HepG2 (cell line): ENCODE measurements at regions not wholly inside any gene's neighbourhood (a gene's known extent, or its start where the extent isn't known, plus 50 kb on each side); places are given as distances from the start of the nearest gene placed in this dataset.

Experiments
- ATAC-seq: fragments of 200-7000 bp; cut with Tn5 transposase; 3 replicates; pipeline ENCODE4 v1.9.1; 2020; ENCODE audit warnings: mild to moderate bottlenecking, moderate library complexity
- BruUV-seq: library from RNA; stranded (reverse); fragments of 400-500 nt; replicated peaks from 2 replicates; lab custom pipeline; 2021; lab: Mats Ljungman, UMichigan
- CTCF ChIA-PET: fragments of 300-600 bp; formaldehyde crosslinking; extraction: SDS; loops from one replicate; lab custom pipeline; 2021; ENCODE audit warnings: low total read pairs, inconsistent platforms, low intra/inter-chr PET ratio; lab: Yijun Ruan, JAX
- POLR2A ChIA-PET: fragments of 350-600 bp; sonication (Branson Sonifier 250); formaldehyde crosslinking; loops from one replicate; lab custom pipeline; 2020; ENCODE audit warnings: antibody characterized with exemption, inconsistent platforms; lab: Yijun Ruan, JAX
- DNase-seq: peaks from one replicate; pipeline ENCODE4 v3.0.0-alpha.2; 2015; ENCODE audit warnings: low spot score
- FAIRE-seq: peaks from 3 replicates; lab custom pipeline; 2011; peaks lifted over from hg19 to GRCh38; lab: Jason Lieb, UNC
- H2AFZ ChIP-seq: one replicate; pipeline ENCODE4 v1.6.1; 2011; ENCODE audit warnings: low read length, inconsistent platforms
- H3K27ac ChIP-seq: fragments of 300-600 bp; 3 replicates; pipeline ENCODE4 v1.8.0; 2011; ENCODE audit warnings: mixed run types, mild to moderate bottlenecking, mixed read lengths, low read length, inconsistent platforms; ENCODE audit not compliant: insufficient read depth; ENCODE audit errors: extremely low read length
- H3K27me3 ChIP-seq, 2 experiments: fragments of 200-600 bp in 1 of 2; 2 replicates in 1 of 2; 3 replicates in 1 of 2; pipeline versions ENCODE4 v1.6.0 to v1.8.0; 2011; ENCODE audit warnings: low read length in 2 of 2, mild to moderate bottlenecking in 2 of 2, moderate library complexity in 2 of 2, inconsistent platforms in 1 of 2; ENCODE audit not compliant: insufficient read depth in 2 of 2, control insufficient read depth in 1 of 2
- H3K36me3 ChIP-seq, 2 experiments: fragments of 200-600 bp in 1 of 2; replicated peaks in 1 of 2; 2 replicates in 1 of 2; 3 replicates in 1 of 2; pipeline versions ENCODE4 v1.5.1 to v1.8.0; 2011; ENCODE audit warnings: low read length in 2 of 2, inconsistent platforms in 1 of 2; ENCODE audit not compliant: insufficient read depth in 2 of 2, control insufficient read depth in 1 of 2
- H3K4me1 ChIP-seq: 2 replicates; pipeline ENCODE4 v1.5.1; 2012; ENCODE audit warnings: low read length, inconsistent platforms; ENCODE audit not compliant: insufficient read depth
- H3K4me2 ChIP-seq: 2 replicates; pipeline ENCODE4 v1.6.0; 2011; ENCODE audit warnings: low read depth, low read length, inconsistent platforms
- H3K4me3 ChIP-seq, 3 experiments: fragments of 200-600 bp in 1 of 3; sonication (generic), shearing (Covaris generic) in 1 of 3; replicated peaks in 1 of 3; 2 replicates each; pipeline ENCODE4 v1.5.1; 2011 to 2016; ENCODE audit warnings: low read length in 3 of 3, inconsistent platforms in 2 of 3, low read depth in 2 of 3, mild to moderate bottlenecking in 2 of 3, control low read depth in 1 of 3, mixed read lengths in 1 of 3; ENCODE audit not compliant: insufficient read depth in 1 of 3
- H3K79me2 ChIP-seq: one replicate; pipeline ENCODE4 v1.6.1; 2011; ENCODE audit warnings: low read length, inconsistent platforms; ENCODE audit not compliant: insufficient read depth
- H3K9ac ChIP-seq: 2 replicates; pipeline ENCODE4 v1.6.0; 2011; ENCODE audit warnings: mild to moderate bottlenecking, low read depth, low read length, inconsistent platforms; ENCODE audit not compliant: insufficient read depth
- H3K9me3 ChIP-seq: 2 replicates; pipeline ENCODE4 v1.5.1; 2012; ENCODE audit warnings: mild to moderate bottlenecking, low read length
- H4K20me1 ChIP-seq: 2 replicates; pipeline ENCODE4 v1.6.0; 2011; ENCODE audit warnings: inconsistent platforms, mild to moderate bottlenecking, low read length, moderate library complexity; ENCODE audit not compliant: insufficient read depth
- DR1 ChIP-seq: sonication (generic); formaldehyde crosslinking; IDR thresholded peaks from 2 replicates; pipeline ENCODE4 v1.8.0; 2021; ENCODE audit warnings: mild to moderate bottlenecking, missing genetic modification reagents, inconsistent platforms
- GMEB2 ChIP-seq: IDR thresholded peaks from 2 replicates; pipeline ENCODE4 v1.6.1; 2016; ENCODE audit warnings: missing biosample characterization, missing genetic modification reagents, low read depth
- HMG20A ChIP-seq: IDR thresholded peaks from 2 replicates; pipeline ENCODE4 v1.6.1; 2016; ENCODE audit warnings: borderline replicate concordance
- NFAT5 ChIP-seq: sonication (generic); formaldehyde crosslinking; IDR thresholded peaks from 2 replicates; pipeline ENCODE4 v1.4.0; 2020; ENCODE audit warnings: missing genetic modification reagents
- SNAPC4 ChIP-seq: sonication (generic); formaldehyde crosslinking; IDR thresholded peaks from 2 replicates; pipeline ENCODE4 v1.4.0; 2020; ENCODE audit warnings: mild to moderate bottlenecking, missing genetic modification reagents
- ZNF431 ChIP-seq: sonication (generic); formaldehyde crosslinking; IDR thresholded peaks from 2 replicates; pipeline ENCODE4 v1.9.0; 2022; ENCODE audit warnings: missing genetic modification reagents, low read depth, mild to moderate bottlenecking, borderline replicate concordance
- ZNF749 ChIP-seq: sonication (generic); formaldehyde crosslinking; IDR thresholded peaks from 2 replicates; pipeline ENCODE4 v1.8.0; 2022; ENCODE audit warnings: mild to moderate bottlenecking, missing genetic modification reagents, moderate library complexity, borderline replicate concordance
- ZNF790 ChIP-seq: sonication (generic); formaldehyde crosslinking; IDR thresholded peaks from 2 replicates; pipeline ENCODE4 v1.8.0; 2022; ENCODE audit warnings: missing genetic modification reagents, mild to moderate bottlenecking, borderline replicate concordance
- ZNF800 ChIP-seq: sonication (generic); formaldehyde crosslinking; IDR thresholded peaks from 2 replicates; pipeline ENCODE4 v1.4.0; 2020; ENCODE audit warnings: missing genetic modification reagents
- ZSCAN12 ChIP-seq: sonication (generic); formaldehyde crosslinking; IDR thresholded peaks from 2 replicates; pipeline ENCODE4 v1.9.0; 2021; ENCODE audit warnings: mild to moderate bottlenecking, missing genetic modification reagents
- WGBS: methylation state at CpG from one replicate; pipeline ENCODE4 v1.1.6; 2017; ENCODE audit warnings: low lambda C conversion rate; 5-methylcytosine and 5-hydroxymethylcytosine counted together
- in situ Hi-C: cut with HindIII; loops from 2 replicates; pipeline ENCODE4 v1.10.0; 2017; ENCODE audit warnings: low pct_unique_long_range_greater_than_20kb; ENCODE audit not compliant: extremely low pct_ligation_motif_present
- intact Hi-C: fragments of 100-400 bp; cut with micrococcal nuclease; formaldehyde crosslinking; loops from one replicate; pipeline ENCODE4 v1.10.0; 2022; ENCODE audit not compliant: unreplicated experiment

GRCh38 chr1:38721816-38722215, 137.8 kb downstream of the RRAGC start:
- Histone ChIP-seq H3K4me2 (no peak overlapping the region), H3K4me3 (no peak overlapping the region), H3K9me3 (no peaks in the 10 kb centered on the region), H4K20me1 (no peaks in the 10 kb centered on the region), H2AFZ (no peak overlapping the region), H3K36me3 (no peaks in the 10 kb centered on the region), H3K9ac (no peak overlapping the region), H3K27me3 (peaks cover 0 to 5% of the 10 kb centered on the region in 2 experiments; a peak in 1 of 5 replicates), H3K4me1 (no peaks in the 10 kb centered on the region), H3K79me2 (no peaks in the 10 kb centered on the region), H3K27ac (no peak overlapping the region)
- FAIRE-seq = no peak
- CTCF ChIA-PET = no interaction called here
- no peak for ATAC-seq
- no peak for DNase-seq
- intact Hi-C loops = no loop called here
- BruUV-seq = no TSS peak
- POLR2A ChIA-PET = no interaction called here
- WGBS = 27% methylated on average over 4 of the region's 4 CpGs
- in situ Hi-C loops = no loop called here
- no peak for TF ChIP-seq HMG20A
- no peak for TF ChIP-seq ZNF790 (CRISPR knock-in tag)
- TF ChIP-seq NFAT5 = no peak
- TF ChIP-seq GMEB2 (CRISPR knock-in tag) = no peak
- no peak for TF ChIP-seq ZNF749 (CRISPR knock-in tag)
- TF ChIP-seq ZNF431 (CRISPR knock-in tag) = no peak
- TF ChIP-seq SNAPC4 (CRISPR knock-in tag) = no peak
- TF ChIP-seq ZSCAN12 = no peak
- TF ChIP-seq DR1 (CRISPR knock-in tag) = no peak
- TF ChIP-seq ZNF800 (CRISPR knock-in tag) = no peak
